ENCODE measurements at regions not wholly inside any gene's neighbourhood (a gene's known extent, or its start where the extent isn't known, plus 50 kb on each side); places are given as distances from the start of the nearest gene placed in this dataset.

DNA sequence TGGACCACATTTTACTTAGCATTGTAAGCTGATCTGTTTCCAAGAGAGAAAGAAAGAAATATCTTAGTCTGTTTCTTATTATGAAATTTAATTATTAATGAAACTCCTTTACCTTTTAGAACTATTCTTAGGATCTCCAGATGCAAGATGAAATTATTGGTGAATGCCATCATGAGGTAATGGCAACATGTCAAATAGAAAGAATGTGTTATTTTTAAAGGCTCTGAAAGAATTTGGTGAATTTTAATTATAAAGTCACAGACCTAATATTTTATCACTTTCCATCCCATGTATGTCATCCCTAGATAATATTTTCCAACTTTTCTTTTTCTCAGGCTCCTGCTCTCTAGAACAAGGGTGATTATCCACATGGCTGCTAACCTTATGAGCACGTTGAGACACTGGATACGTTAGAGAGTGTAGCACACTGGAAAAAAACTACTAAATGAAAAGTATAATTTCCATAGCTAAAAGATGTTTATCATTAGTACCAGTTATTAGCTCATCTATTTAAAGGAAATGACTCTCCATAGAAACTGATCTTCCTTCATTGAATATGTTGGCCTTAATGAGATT lies 95.2 kb upstream of the SCG2 start:
- TF ChIP-seq, protein P1, sequence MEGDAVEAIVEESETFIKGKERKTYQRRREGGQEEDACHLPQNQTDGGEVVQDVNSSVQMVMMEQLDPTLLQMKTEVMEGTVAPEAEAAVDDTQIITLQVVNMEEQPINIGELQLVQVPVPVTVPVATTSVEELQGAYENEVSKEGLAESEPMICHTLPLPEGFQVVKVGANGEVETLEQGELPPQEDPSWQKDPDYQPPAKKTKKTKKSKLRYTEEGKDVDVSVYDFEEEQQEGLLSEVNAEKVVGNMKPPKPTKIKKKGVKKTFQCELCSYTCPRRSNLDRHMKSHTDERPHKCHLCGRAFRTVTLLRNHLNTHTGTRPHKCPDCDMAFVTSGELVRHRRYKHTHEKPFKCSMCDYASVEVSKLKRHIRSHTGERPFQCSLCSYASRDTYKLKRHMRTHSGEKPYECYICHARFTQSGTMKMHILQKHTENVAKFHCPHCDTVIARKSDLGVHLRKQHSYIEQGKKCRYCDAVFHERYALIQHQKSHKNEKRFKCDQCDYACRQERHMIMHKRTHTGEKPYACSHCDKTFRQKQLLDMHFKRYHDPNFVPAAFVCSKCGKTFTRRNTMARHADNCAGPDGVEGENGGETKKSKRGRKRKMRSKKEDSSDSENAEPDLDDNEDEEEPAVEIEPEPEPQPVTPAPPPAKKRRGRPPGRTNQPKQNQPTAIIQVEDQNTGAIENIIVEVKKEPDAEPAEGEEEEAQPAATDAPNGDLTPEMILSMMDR (IDR thresholded peaks at IDR 0.05): no peak
- TF ChIP-seq EP300 (IDR thresholded peaks at IDR 0.05): no peak
- no peak for TF ChIP-seq POLR2A (IDR thresholded peaks at IDR 0.05)
- TF ChIP-seq POLR2AphosphoS5 (IDR thresholded peaks at IDR 0.05): no peak
